ENCODE measurements at regions not wholly inside any gene's neighbourhood (a gene's known extent, or its start where the extent isn't known, plus 50 kb on each side); places are given as distances from the start of the nearest gene placed in this dataset.

GRCh38 chr6:114576330-114576729 lies 233.5 kb upstream of the HS3ST5 start:
- no peaks in the 10 kb centered on the region for H3K9me3 ChIP-seq (ENCODE audit: control insufficient read depth in 1 of 2, insufficient read depth in 1 of 2, low read depth in 1 of 2, low read length in 2 of 2)
- no peak overlapping the region for H2AFZ ChIP-seq (ENCODE audit: low read depth, low read length, poor library complexity, severe bottlenecking)
- no peak overlapping the region for H3K4me3 ChIP-seq (replicated peaks in 1 of 2; ENCODE audit: low read depth in 1 of 2, low read length in 2 of 2)
- H3K36me3 ChIP-seq (ENCODE audit: control insufficient read depth in 1 of 2, insufficient read depth in 2 of 2, low read length in 2 of 2) = no peaks in the 10 kb centered on the region
- CTCF ChIA-PET = no interaction called here
- no peak overlapping the region for H3K27ac ChIP-seq (ENCODE audit: low read depth, low read length)
- no peaks in the 10 kb centered on the region for H4K20me1 ChIP-seq (ENCODE audit: insufficient read depth)
- RAD21 ChIA-PET (ENCODE audit: low non-redundant PET in 1 of 2, low total read pairs in 2 of 2, uncharacterized antibody in 2 of 2, unreplicated experiment in 2 of 2) = no interaction called here
- H3K4me1 ChIP-seq (ENCODE audit: control insufficient read depth in 1 of 2, insufficient read depth in 2 of 2, low read length in 2 of 2) = no peaks in the 10 kb centered on the region
- H3K9ac ChIP-seq (ENCODE audit: low read length) = no peak overlapping the region
- intact Hi-C loops (cut with micrococcal nuclease) = no loop called here
- no peaks in the 10 kb centered on the region for H3K79me2 ChIP-seq (ENCODE audit: insufficient read depth, low read length)
- no TSS peak for BruUV-seq (replicated peaks)
- no peak overlapping the region for H3K4me2 ChIP-seq (ENCODE audit: low read length)
- H3K27me3 ChIP-seq (ENCODE audit: insufficient read depth, low read length) = peaks cover 6% of the 10 kb centered on the region; the same call in 1 of the 2 replicates
- ATAC-seq = no peak
- no peak for TF ChIP-seq ZFX (IDR thresholded peaks at IDR 0.05)
- no peak for TF ChIP-seq ELF1 (IDR thresholded peaks at IDR 0.05; ENCODE audit: borderline replicate concordance, low read depth)
- TF ChIP-seq JUND (IDR thresholded peaks at IDR 0.05) = no peak
- TF ChIP-seq RAD21 (IDR thresholded peaks at IDR 0.05; ENCODE audit: low read depth) = no peak
- no peak for TF ChIP-seq CBX3 (IDR thresholded peaks at IDR 0.05; ENCODE audit: low read depth)
- TF ChIP-seq EZH2 (IDR thresholded peaks at IDR 0.05) = no peak
- POLR2A ChIA-PET = no interaction called here
- no peak for DNase-seq (ENCODE audit: low read depth, low spot score)
- H3K9me2 ChIP-seq (ENCODE audit: insufficient read depth) = no peaks in the 10 kb centered on the region

- Histone ChIP-seq H2AFZ (ENCODE audit: low read depth, low read length, poor library complexity, severe bottlenecking) (no peak overlapping the region), H3K9me3 (ENCODE audit: control insufficient read depth in 1 of 2, insufficient read depth in 1 of 2, low read depth in 1 of 2, low read length in 2 of 2) (no peaks in the 10 kb centered on the region), H3K4me1 (ENCODE audit: control insufficient read depth in 1 of 2, insufficient read depth in 2 of 2, low read length in 2 of 2) (no peaks in the 10 kb centered on the region), H3K27ac (ENCODE audit: low read depth, low read length) (no peak overlapping the region), H3K4me2 (ENCODE audit: low read length) (no peak overlapping the region), H3K79me2 (ENCODE audit: insufficient read depth, low read length) (no peaks in the 10 kb centered on the region), H3K4me3 (replicated peaks in 1 of 2; ENCODE audit: low read depth in 1 of 2, low read length in 2 of 2) (no peak overlapping the region), H3K27me3 (ENCODE audit: insufficient read depth, low read length) (no peaks in the 10 kb centered on the region), H4K20me1 (ENCODE audit: insufficient read depth) (no peaks in the 10 kb centered on the region), H3K9me2 (ENCODE audit: insufficient read depth) (no peaks in the 10 kb centered on the region), H3K36me3 (ENCODE audit: control insufficient read depth in 1 of 2, insufficient read depth in 2 of 2, low read length in 2 of 2) (no peaks in the 10 kb centered on the region), H3K9ac (ENCODE audit: low read length) (no peak overlapping the region)
- ChIA-PET POLR2A (no interaction called here), RAD21 (ENCODE audit: low non-redundant PET in 1 of 2, low total read pairs in 2 of 2, uncharacterized antibody in 2 of 2, unreplicated experiment in 2 of 2) (no interaction called here), CTCF (no interaction called here)
- DNase-seq (ENCODE audit: low read depth, low spot score) (no peak), ATAC-seq (no peak)
- intact Hi-C loops (cut with micrococcal nuclease) = no loop called here
- BruUV-seq (replicated peaks) = no TSS peak
- TF ChIP-seq TCF7L2 (IDR thresholded peaks at IDR 0.05; ENCODE audit: borderline replicate concordance, extremely low read depth, insufficient read depth, insufficient read length) = no peak
- no peak for TF ChIP-seq ATF3 (IDR thresholded peaks at IDR 0.05)
- no peak for TF ChIP-seq MAX (IDR thresholded peaks at IDR 0.05)
- TF ChIP-seq FOSL1 (IDR thresholded peaks at IDR 0.05; ENCODE audit: low read depth) = no peak
- no peak for TF ChIP-seq CEBPB (IDR thresholded peaks at IDR 0.05; ENCODE audit: low read depth)
- no peak for TF ChIP-seq REST (IDR thresholded peaks at IDR 0.05; ENCODE audit: low read depth)
- TF ChIP-seq POLR2AphosphoS5 (IDR thresholded peaks at IDR 0.05; ENCODE audit: low read depth, low read length) = no peak
- TF ChIP-seq POLR2A (IDR thresholded peaks at IDR 0.05; ENCODE audit: borderline replicate concordance, extremely low read depth, insufficient read depth, insufficient read length) = no peak
- TF ChIP-seq EGR1 (IDR thresholded peaks at IDR 0.05; ENCODE audit: low read depth) = no peak
- TF ChIP-seq ZNF274 (IDR thresholded peaks at IDR 0.05; ENCODE audit: low read depth, low read length) = no peak
- no peak for TF ChIP-seq EZH2phosphoT487 (IDR thresholded peaks at IDR 0.05; ENCODE audit: borderline replicate concordance)
- no peak for TF ChIP-seq RAD21 (IDR thresholded peaks at IDR 0.05; ENCODE audit: low read depth)
- no peak for TF ChIP-seq ZFX (IDR thresholded peaks at IDR 0.05)
Measured at GRCh38 chr6:114569669-114570068, 226.8 kb upstream of the HS3ST5 start.
